H9 (cell line): ENCODE measurements at regions not wholly inside any gene's neighbourhood (a gene's known extent, or its start where the extent isn't known, plus 50 kb on each side); places are given as distances from the start of the nearest gene placed in this dataset.

Experiments
- DNase-seq: peaks from one replicate; pipeline ENCODE4 v3.0.0-alpha.2; 2017
- H2AFZ ChIP-seq: one replicate; pipeline ENCODE4 v1.6.1; 2013; ENCODE audit warnings: mild to moderate bottlenecking, low read length, control low read depth, moderate library complexity
- H2AK5ac ChIP-seq: 2 replicates; pipeline ENCODE4 v1.6.1; 2013; ENCODE audit warnings: low read length, control low read depth, mixed read lengths; ENCODE audit not compliant: insufficient read length
- H2BK120ac ChIP-seq: one replicate; pipeline ENCODE4 v1.6.1; 2013; ENCODE audit warnings: low read depth, mild to moderate bottlenecking, low read length, control low read depth, inconsistent platforms; ENCODE audit not compliant: poor library complexity, severe bottlenecking
- H2BK12ac ChIP-seq: 2 replicates; pipeline ENCODE4 v1.6.1; 2013; ENCODE audit warnings: low read length, control low read depth, mixed read lengths, low read depth; ENCODE audit not compliant: insufficient read length
- H2BK15ac ChIP-seq: 2 replicates; pipeline ENCODE4 v1.6.1; 2013; ENCODE audit warnings: low read depth, low read length, control low read depth
- H2BK20ac ChIP-seq: one replicate; pipeline ENCODE4 v1.6.1; 2013; ENCODE audit warnings: low read depth, mild to moderate bottlenecking, low read length, control low read depth, inconsistent platforms; ENCODE audit not compliant: poor library complexity, severe bottlenecking
- H2BK5ac ChIP-seq: 2 replicates; pipeline ENCODE4 v1.6.1; 2013; ENCODE audit warnings: low read length, control low read depth, mixed read lengths; ENCODE audit not compliant: insufficient read length
- H3K14ac ChIP-seq: 2 replicates; pipeline ENCODE4 v1.6.1; 2013; ENCODE audit warnings: low read length, control low read depth; ENCODE audit not compliant: insufficient read depth
- H3K18ac ChIP-seq: 2 replicates; pipeline ENCODE4 v1.6.1; 2013; ENCODE audit warnings: low read depth, mild to moderate bottlenecking, mixed read lengths, low read length, control low read depth; ENCODE audit not compliant: insufficient read length
- H3K23ac ChIP-seq: 2 replicates; pipeline ENCODE4 v1.6.1; 2013; ENCODE audit warnings: low read length, control low read depth, mixed read lengths, low read depth; ENCODE audit not compliant: insufficient read length
- H3K23me2 ChIP-seq: 2 replicates; pipeline ENCODE4 v1.6.1; 2013; ENCODE audit warnings: low read depth, mild to moderate bottlenecking, mixed read lengths, low read length, control low read depth; ENCODE audit not compliant: insufficient read length, poor library complexity, severe bottlenecking
- H3K27ac ChIP-seq: 2 replicates; pipeline ENCODE4 v1.5.1; 2013; ENCODE audit warnings: low read length, control low read depth, mixed read lengths, low read depth; ENCODE audit not compliant: insufficient read length
- H3K27me3 ChIP-seq: 2 replicates; pipeline ENCODE4 v1.6.1; 2013; ENCODE audit warnings: low read length, control low read depth, inconsistent platforms; ENCODE audit not compliant: insufficient read depth
- H3K4ac ChIP-seq: 2 replicates; pipeline ENCODE4 v1.6.1; 2013; ENCODE audit warnings: low read depth, mild to moderate bottlenecking, control low read depth, inconsistent platforms, low read length, moderate library complexity
- H3K4me1 ChIP-seq: 2 replicates; pipeline ENCODE4 v1.6.1; 2013; ENCODE audit warnings: low read length, control low read depth, inconsistent platforms; ENCODE audit not compliant: insufficient read depth
- H3K4me2 ChIP-seq: 2 replicates; pipeline ENCODE4 v1.6.1; 2013; ENCODE audit warnings: low read length, control low read depth, mixed read lengths; ENCODE audit not compliant: insufficient read length, insufficient read depth
- H3K56ac ChIP-seq: 2 replicates; pipeline ENCODE4 v1.6.1; 2013; ENCODE audit warnings: low read depth, mild to moderate bottlenecking, mixed read lengths, low read length, control low read depth; ENCODE audit not compliant: insufficient read length
- H3K79me1 ChIP-seq: 2 replicates; pipeline ENCODE4 v1.6.1; 2013; ENCODE audit warnings: low read depth, mild to moderate bottlenecking, moderate library complexity, low read length, control low read depth, inconsistent platforms; ENCODE audit not compliant: insufficient read depth, poor library complexity, severe bottlenecking
- H3K79me2 ChIP-seq: 2 replicates; pipeline ENCODE4 v1.6.1; 2013; ENCODE audit warnings: low read length, control low read depth, inconsistent platforms; ENCODE audit not compliant: insufficient read depth
- H3K9ac ChIP-seq: 2 replicates; pipeline ENCODE4 v1.6.1; 2013; ENCODE audit warnings: low read length, control low read depth, mixed read lengths; ENCODE audit not compliant: insufficient read length; ENCODE audit errors: extremely low read depth
- H3K9me3 ChIP-seq: one replicate; pipeline ENCODE4 v1.6.1; 2013; ENCODE audit warnings: low read depth, low read length, inconsistent platforms; ENCODE audit not compliant: control insufficient read depth
- H3T11ph ChIP-seq: one replicate; pipeline ENCODE4 v1.6.1; 2013; ENCODE audit warnings: mild to moderate bottlenecking, low read length, control low read depth, inconsistent platforms
- H4K20me1 ChIP-seq: one replicate; pipeline ENCODE4 v1.6.1; 2013; ENCODE audit not compliant: control insufficient read depth, insufficient read length, insufficient read depth
- H4K5ac ChIP-seq: 2 replicates; pipeline ENCODE4 v1.6.1; 2013; ENCODE audit warnings: low read depth, mild to moderate bottlenecking, mixed read lengths, low read length, control low read depth; ENCODE audit not compliant: insufficient read length
- H4K8ac ChIP-seq: replicated peaks from 2 replicates; pipeline ENCODE4 v1.6.1; 2013; ENCODE audit warnings: low read length, control low read depth, mixed read lengths, low read depth; ENCODE audit not compliant: insufficient read length
- H4K91ac ChIP-seq: 2 replicates; pipeline ENCODE4 v1.6.1; 2013; ENCODE audit warnings: low read depth, mild to moderate bottlenecking, moderate library complexity, mixed read lengths, low read length, control low read depth; ENCODE audit not compliant: insufficient read length
- H3K27ac Mint-ChIP-seq, 3 experiments: 2 replicates in 2 of 3; 3 replicates in 1 of 3; pipeline ENCODE4 v1.8.0; 2020 to 2021; ENCODE audit warnings: mixed read lengths in 3 of 3, mild to moderate bottlenecking in 1 of 3, moderate library complexity in 1 of 3
- H3K27me3 Mint-ChIP-seq: 2 replicates; pipeline ENCODE4 v1.8.0; 2021; ENCODE audit warnings: low read depth, mild to moderate bottlenecking, moderate library complexity, mixed read lengths
- H3K36me3 Mint-ChIP-seq, 3 experiments: 2 replicates in 2 of 3; 3 replicates in 1 of 3; pipeline ENCODE4 v1.8.0; 2020 to 2021; ENCODE audit warnings: low read depth in 3 of 3, mixed read lengths in 3 of 3; ENCODE audit not compliant: insufficient read depth in 1 of 3
- H3K4me1 Mint-ChIP-seq, 2 experiments: 2 replicates each; pipeline ENCODE4 v1.8.0; 2020; ENCODE audit warnings: mixed read lengths in 2 of 2
- H3K4me3 Mint-ChIP-seq, 2 experiments: 2 replicates in 1 of 2; 3 replicates in 1 of 2; pipeline ENCODE4 v1.8.0; 2020 to 2021; ENCODE audit warnings: mild to moderate bottlenecking in 2 of 2, mixed read lengths in 2 of 2, moderate library complexity in 1 of 2
- H3K9me3 Mint-ChIP-seq, 2 experiments: 2 replicates in 1 of 2; 3 replicates in 1 of 2; pipeline ENCODE4 v1.8.0; 2020; ENCODE audit warnings: mild to moderate bottlenecking in 2 of 2, mixed read lengths in 2 of 2, moderate library complexity in 1 of 2
- WGBS: extraction: QIAGEN DNeasy Blood & Tissue Kit; methylation state at CpG from one replicate; pipeline ENCODE4 v1.1.7; 2013; ENCODE audit warnings: missing lambda C conversion rate, low lambda C conversion rate, mixed read lengths; ENCODE audit not compliant: insufficient read length; ENCODE audit errors: extremely low coverage; 5-methylcytosine and 5-hydroxymethylcytosine counted together
- TF ChIP-seq, protein P1 (sequence below): fragments of 200-600 bp; sonication (generic); conservative IDR thresholded peaks from 3 replicates; pipeline ENCODE4 v1.8.0; 2021; ENCODE audit warnings: antibody characterized with exemption, mild to moderate bottlenecking

DNA sequence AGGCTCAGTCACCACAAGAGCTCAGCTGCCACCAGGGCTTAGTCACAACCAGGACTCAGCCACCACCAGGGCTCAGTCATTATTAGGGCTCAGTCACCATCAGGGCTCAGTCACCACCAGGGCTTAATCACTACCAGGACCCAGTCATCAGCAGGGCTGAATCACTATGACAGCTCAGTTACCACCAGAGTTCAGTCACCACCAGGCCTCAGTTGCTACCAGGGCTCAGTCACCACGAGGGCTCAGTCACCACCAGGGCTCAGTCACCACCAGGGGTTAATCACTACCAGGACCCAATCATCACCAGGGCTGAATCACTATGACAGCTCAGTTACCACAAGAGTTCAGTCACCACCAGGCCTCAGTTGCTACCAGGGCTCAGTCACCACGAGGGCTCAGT, 196.2 kb downstream of the NPHP4 start:
- Histone ChIP-seq H3K4ac (no peak overlapping the region), H2BK15ac (no peak overlapping the region), H3K9me3 (no peaks in the 10 kb centered on the region), H3T11ph (no peak overlapping the region), H3K56ac (no peak overlapping the region), H3K9ac (no peak overlapping the region), H4K8ac (no peak overlapping the region), H2BK5ac (no peak overlapping the region), H4K5ac (no peak overlapping the region), H3K18ac (no peak overlapping the region), H2BK12ac (no peak overlapping the region), H3K79me2 (no peaks in the 10 kb centered on the region), H3K23me2 (no peaks in the 10 kb centered on the region), H2AK5ac (no peak overlapping the region), H2BK20ac (no peak overlapping the region), H4K91ac (no peak overlapping the region), H3K27ac (no peak overlapping the region), H2BK120ac (no peak overlapping the region), H3K4me1 (no peaks in the 10 kb centered on the region), H3K79me1 (no peaks in the 10 kb centered on the region), H2AFZ (no peak overlapping the region), H3K27me3 (no peaks in the 10 kb centered on the region), H3K23ac (no peak overlapping the region), H3K14ac (no peak overlapping the region), H3K4me2 (no peak overlapping the region), H4K20me1 (no peaks in the 10 kb centered on the region)
- H3K27ac Mint-ChIP-seq = no peak overlapping the region
- TF ChIP-seq, protein P1, sequence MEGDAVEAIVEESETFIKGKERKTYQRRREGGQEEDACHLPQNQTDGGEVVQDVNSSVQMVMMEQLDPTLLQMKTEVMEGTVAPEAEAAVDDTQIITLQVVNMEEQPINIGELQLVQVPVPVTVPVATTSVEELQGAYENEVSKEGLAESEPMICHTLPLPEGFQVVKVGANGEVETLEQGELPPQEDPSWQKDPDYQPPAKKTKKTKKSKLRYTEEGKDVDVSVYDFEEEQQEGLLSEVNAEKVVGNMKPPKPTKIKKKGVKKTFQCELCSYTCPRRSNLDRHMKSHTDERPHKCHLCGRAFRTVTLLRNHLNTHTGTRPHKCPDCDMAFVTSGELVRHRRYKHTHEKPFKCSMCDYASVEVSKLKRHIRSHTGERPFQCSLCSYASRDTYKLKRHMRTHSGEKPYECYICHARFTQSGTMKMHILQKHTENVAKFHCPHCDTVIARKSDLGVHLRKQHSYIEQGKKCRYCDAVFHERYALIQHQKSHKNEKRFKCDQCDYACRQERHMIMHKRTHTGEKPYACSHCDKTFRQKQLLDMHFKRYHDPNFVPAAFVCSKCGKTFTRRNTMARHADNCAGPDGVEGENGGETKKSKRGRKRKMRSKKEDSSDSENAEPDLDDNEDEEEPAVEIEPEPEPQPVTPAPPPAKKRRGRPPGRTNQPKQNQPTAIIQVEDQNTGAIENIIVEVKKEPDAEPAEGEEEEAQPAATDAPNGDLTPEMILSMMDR = no peak
- H3K27me3 Mint-ChIP-seq = peaks cover 6% of the 10 kb centered on the region
- no CpG with 5 or more reads among the region's 2 CpGs for WGBS
- H3K9me3 Mint-ChIP-seq = peaks cover 8 to 18% of the 10 kb centered on the region in 2 experiments; a peak in 4 of 5 replicates
- H3K36me3 Mint-ChIP-seq = peaks cover 0 to 2% (median 2%) of the 10 kb centered on the region in 3 experiments; a peak in 6 of 7 replicates
- H3K4me3 Mint-ChIP-seq = no peak overlapping the region
- peaks cover 5 to 12% of the 10 kb centered on the region in 2 experiments; a peak in 3 of 4 replicates for H3K4me1 Mint-ChIP-seq
- no peak for DNase-seq
